ENCODE measurements at regions not wholly inside any gene's neighbourhood (a gene's known extent, or its start where the extent isn't known, plus 50 kb on each side); places are given as distances from the start of the nearest gene placed in this dataset.

GRCh38 chr7:41792120-41792519 is 89.2 kb upstream of the INHBA start:
- DNase-seq, result peak; percentile 13

GRCh38 chr7:41788556-41788955 is 85.7 kb upstream of the INHBA start:
- no peak for DNase-seq

GRCh38 chr7:41787651-41788350 is 84.9 kb upstream of the INHBA start:
- DNase-seq, result peak; percentile 54

GRCh38 chr7:41786944-41787343 is 84.1 kb upstream of the INHBA start:
- no peak for DNase-seq

- no peak for DNase-seq
Observed at GRCh38 chr7:41786404-41786803, 83.5 kb upstream of the INHBA start.

GRCh38 chr7:41785840-41786239 is 83.0 kb upstream of the INHBA start:
- no peak for DNase-seq

GRCh38 chr7:41785265-41785664 is 82.4 kb upstream of the INHBA start:
- DNase-seq, result no peak

- no peak for DNase-seq
Observed at GRCh38 chr7:41779918-41780317, 77.0 kb upstream of the INHBA start.

GRCh38 chr7:41777894-41778596 is 75.2 kb upstream of the INHBA start:
- no peak for DNase-seq

GRCh38 chr7:41774966-41775365 is 72.1 kb upstream of the INHBA start:
- no peak for DNase-seq

GRCh38 chr7:41773756-41774155 is 70.9 kb upstream of the INHBA start:
- no peak for DNase-seq

- DNase-seq, result no peak
Observed at GRCh38 chr7:41771717-41772116, 68.8 kb upstream of the INHBA start.

GRCh38 chr7:41769162-41769561 is 66.3 kb upstream of the INHBA start:
- DNase-seq, result no peak

GRCh38 chr7:41763626-41764025 is 60.7 kb upstream of the INHBA start:
- DNase-seq, result peak; percentile 69

- DNase-seq, result no peak
Observed at GRCh38 chr7:41762641-41763040, 59.8 kb upstream of the INHBA start.

- peak; percentile 38 for DNase-seq
Observed at GRCh38 chr7:41760293-41760692, 57.4 kb upstream of the INHBA start.

GRCh38 chr7:41758321-41758720 is 55.4 kb upstream of the INHBA start:
- no peak for DNase-seq

GRCh38 chr7:41756650-41757182 is 53.8 kb upstream of the INHBA start:
- DNase-seq, result no peak

- DNase-seq, result no peak
Observed at GRCh38 chr7:41755096-41755495, 52.2 kb upstream of the INHBA start.

GRCh38 chr7:41754046-41754445 is 51.2 kb upstream of the INHBA start:
- DNase-seq, result no peak
